SK-N-SH treated with all-trans-retinoic acid at 6 μM for 48 hours (cell line): ENCODE measurements at regions not wholly inside any gene's neighbourhood (a gene's known extent, or its start where the extent isn't known, plus 50 kb on each side); places are given as distances from the start of the nearest gene placed in this dataset.

Experiments
- OSR1 ChIP-seq: fragments of 250-450 bp; sonication (Bioruptor Pico); IDR thresholded peaks from 2 replicates; pipeline ENCODE4 v1.8.0; 2022; ENCODE audit warnings: moderate library complexity, mild to moderate bottlenecking, inconsistent platforms
- ZFP30 ChIP-seq: fragments of 450-650 bp; formaldehyde crosslinking; IDR thresholded peaks from 2 replicates; pipeline ENCODE4 v1.5.0; 2022; ENCODE audit warnings: mild to moderate bottlenecking, moderate library complexity
- TF ChIP-seq, protein P1 (sequence below): fragments of 250-450 bp; sonication (Bioruptor Pico); IDR thresholded peaks from 2 replicates; pipeline ENCODE4 v1.5.1; 2021; ENCODE audit warnings: mild to moderate bottlenecking, moderate library complexity
- TF ChIP-seq, protein P2 (sequence below): fragments of 250-450 bp; sonication (Bioruptor Pico); IDR thresholded peaks from 2 replicates; pipeline ENCODE4 v1.8.0; 2020; ENCODE audit warnings: mild to moderate bottlenecking, moderate library complexity, borderline replicate concordance

DNA sequence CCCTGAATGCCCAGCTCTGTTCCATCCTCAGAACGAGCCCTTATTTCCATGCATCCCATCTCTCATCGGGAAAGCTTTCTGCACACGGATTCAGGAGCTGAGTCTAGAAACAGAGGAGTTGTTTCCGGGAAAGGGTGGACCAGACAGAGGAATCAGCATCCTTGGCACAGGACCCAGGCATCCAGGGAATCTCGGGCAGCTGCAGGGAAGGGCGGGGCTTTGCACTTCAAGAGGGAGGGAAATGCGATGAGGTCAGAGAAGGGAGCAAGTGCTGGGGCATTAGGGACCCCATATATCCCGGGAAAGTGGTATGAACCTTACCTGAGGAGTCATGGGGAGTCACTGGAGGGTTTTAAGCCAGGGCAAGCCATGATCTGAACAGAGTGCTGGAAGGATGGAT, 68.5 kb downstream of the NPTX2 start:
- TF ChIP-seq, protein P1, sequence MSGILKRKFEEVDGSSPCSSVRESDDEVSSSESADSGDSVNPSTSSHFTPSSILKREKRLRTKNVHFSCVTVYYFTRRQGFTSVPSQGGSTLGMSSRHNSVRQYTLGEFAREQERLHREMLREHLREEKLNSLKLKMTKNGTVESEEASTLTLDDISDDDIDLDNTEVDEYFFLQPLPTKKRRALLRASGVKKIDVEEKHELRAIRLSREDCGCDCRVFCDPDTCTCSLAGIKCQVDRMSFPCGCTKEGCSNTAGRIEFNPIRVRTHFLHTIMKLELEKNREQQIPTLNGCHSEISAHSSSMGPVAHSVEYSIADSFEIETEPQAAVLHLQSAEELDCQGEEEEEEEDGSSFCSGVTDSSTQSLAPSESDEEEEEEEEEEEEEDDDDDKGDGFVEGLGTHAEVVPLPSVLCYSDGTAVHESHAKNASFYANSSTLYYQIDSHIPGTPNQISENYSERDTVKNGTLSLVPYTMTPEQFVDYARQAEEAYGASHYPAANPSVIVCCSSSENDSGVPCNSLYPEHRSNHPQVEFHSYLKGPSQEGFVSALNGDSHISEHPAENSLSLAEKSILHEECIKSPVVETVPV = no peak
- no peak for TF ChIP-seq ZFP30 (CRISPR knock-in tag)
- TF ChIP-seq OSR1 (CRISPR knock-in tag) = no peak
- TF ChIP-seq, protein P2, sequence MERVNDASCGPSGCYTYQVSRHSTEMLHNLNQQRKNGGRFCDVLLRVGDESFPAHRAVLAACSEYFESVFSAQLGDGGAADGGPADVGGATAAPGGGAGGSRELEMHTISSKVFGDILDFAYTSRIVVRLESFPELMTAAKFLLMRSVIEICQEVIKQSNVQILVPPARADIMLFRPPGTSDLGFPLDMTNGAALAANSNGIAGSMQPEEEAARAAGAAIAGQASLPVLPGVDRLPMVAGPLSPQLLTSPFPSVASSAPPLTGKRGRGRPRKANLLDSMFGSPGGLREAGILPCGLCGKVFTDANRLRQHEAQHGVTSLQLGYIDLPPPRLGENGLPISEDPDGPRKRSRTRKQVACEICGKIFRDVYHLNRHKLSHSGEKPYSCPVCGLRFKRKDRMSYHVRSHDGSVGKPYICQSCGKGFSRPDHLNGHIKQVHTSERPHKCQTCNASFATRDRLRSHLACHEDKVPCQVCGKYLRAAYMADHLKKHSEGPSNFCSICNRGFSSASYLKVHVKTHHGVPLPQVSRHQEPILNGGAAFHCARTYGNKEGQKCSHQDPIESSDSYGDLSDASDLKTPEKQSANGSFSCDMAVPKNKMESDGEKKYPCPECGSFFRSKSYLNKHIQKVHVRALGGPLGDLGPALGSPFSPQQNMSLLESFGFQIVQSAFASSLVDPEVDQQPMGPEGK = no peak
